Parathyroid adenoma (tissue), 2 donors: ENCODE measurements at regions not wholly inside any gene's neighbourhood (a gene's known extent, or its start where the extent isn't known, plus 50 kb on each side); places are given as distances from the start of the nearest gene placed in this dataset.

Experiments used
- H2AFZ ChIP-seq: fragments of 300-600 bp; sonication (generic); one replicate; pipeline ENCODE4 v1.7.0; 2017; ENCODE audit warnings: antibody characterized with exemption, mild to moderate bottlenecking
- H3K27ac ChIP-seq: fragments of 300-600 bp; sonication (generic); one replicate; pipeline ENCODE4 v1.7.0; 2017
- H3K27me3 ChIP-seq: fragments of 300-600 bp; sonication (generic); one replicate; pipeline ENCODE4 v1.7.0; 2017; ENCODE audit warnings: low read length; ENCODE audit not compliant: control insufficient read depth, insufficient read depth
- H3K36me3 ChIP-seq: fragments of 300-600 bp; sonication (generic); one replicate; pipeline ENCODE4 v1.7.0; 2017; ENCODE audit warnings: low read length; ENCODE audit not compliant: control insufficient read depth, insufficient read depth
- H3K4me1 ChIP-seq: fragments of 300-600 bp; sonication (generic); one replicate; pipeline ENCODE4 v1.7.0; 2017; ENCODE audit warnings: control low read depth
- H3K4me2 ChIP-seq: fragments of 300-600 bp; sonication (generic); one replicate; pipeline ENCODE4 v1.7.0; 2017; ENCODE audit warnings: low read length
- H3K4me3 ChIP-seq: fragments of 300-600 bp; sonication (generic); one replicate; pipeline ENCODE4 v1.7.0; 2017; ENCODE audit warnings: low read depth, low read length
- H3K79me2 ChIP-seq: fragments of 300-600 bp; sonication (generic); one replicate; pipeline ENCODE4 v1.7.0; 2017; ENCODE audit warnings: control low read depth
- H3K9ac ChIP-seq: fragments of 300-600 bp; sonication (generic); one replicate; pipeline ENCODE4 v1.7.0; 2017; ENCODE audit warnings: mild to moderate bottlenecking
- H3K9me3 ChIP-seq: fragments of 300-600 bp; sonication (generic); one replicate; pipeline ENCODE4 v1.7.0; 2017; ENCODE audit warnings: low read length; ENCODE audit not compliant: control insufficient read depth
- TF ChIP-seq, protein P1 (sequence below): fragments of 300-600 bp; sonication (generic); IDR thresholded peaks from one replicate; pipeline ENCODE4 v1.7.0; 2017; ENCODE audit warnings: antibody characterized with exemption, mild to moderate bottlenecking
- donor health status: primary hyperparathyroidism.

DNA sequence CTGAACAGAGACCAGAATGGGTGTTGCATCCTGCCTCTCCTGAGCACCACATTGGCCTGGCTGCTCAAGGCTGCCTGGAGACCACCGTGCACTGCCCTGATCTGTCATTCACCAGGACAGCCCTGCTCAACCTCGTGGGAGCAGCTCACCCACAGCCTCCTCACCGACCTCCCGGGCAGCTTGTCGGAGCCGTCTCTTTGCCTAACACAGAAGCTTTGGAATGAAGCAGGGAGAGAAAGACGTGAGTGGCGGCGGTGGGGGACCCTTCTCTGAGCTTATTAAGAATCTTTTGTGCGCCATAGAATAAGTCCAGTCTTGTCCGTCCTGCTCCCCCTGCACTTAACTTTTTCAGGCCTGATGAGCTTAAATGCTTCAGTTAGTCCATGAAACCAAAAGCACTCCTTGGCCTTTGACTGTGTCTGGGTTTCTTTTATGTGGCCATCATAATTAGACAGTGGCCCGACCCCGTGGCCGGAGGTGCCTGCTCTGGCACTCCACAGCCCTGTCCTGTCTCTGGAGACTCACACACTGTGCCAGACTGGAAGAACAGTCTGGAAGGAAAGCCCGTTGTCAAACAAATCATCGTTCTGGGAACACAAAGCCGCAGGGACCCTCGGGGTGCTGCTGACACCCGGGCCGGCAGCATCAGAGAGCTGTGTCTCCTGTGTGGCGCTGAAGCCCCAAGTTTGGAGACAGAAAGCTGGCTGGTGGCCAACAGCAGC is 192.8 kb downstream of the BCOR start:
- Histone ChIP-seq H2AFZ (no peak overlapping the region), H3K27me3 (no peaks in the 10 kb centered on the region), H3K4me2 (no peak overlapping the region), H3K79me2 (no peaks in the 10 kb centered on the region), H3K36me3 (no peaks in the 10 kb centered on the region), H3K4me3 (no peak overlapping the region), H3K9ac (no peak overlapping the region), H3K9me3 (no peaks in the 10 kb centered on the region), H3K4me1 (no peaks in the 10 kb centered on the region), H3K27ac (no peak overlapping the region)
- TF ChIP-seq, protein P1, sequence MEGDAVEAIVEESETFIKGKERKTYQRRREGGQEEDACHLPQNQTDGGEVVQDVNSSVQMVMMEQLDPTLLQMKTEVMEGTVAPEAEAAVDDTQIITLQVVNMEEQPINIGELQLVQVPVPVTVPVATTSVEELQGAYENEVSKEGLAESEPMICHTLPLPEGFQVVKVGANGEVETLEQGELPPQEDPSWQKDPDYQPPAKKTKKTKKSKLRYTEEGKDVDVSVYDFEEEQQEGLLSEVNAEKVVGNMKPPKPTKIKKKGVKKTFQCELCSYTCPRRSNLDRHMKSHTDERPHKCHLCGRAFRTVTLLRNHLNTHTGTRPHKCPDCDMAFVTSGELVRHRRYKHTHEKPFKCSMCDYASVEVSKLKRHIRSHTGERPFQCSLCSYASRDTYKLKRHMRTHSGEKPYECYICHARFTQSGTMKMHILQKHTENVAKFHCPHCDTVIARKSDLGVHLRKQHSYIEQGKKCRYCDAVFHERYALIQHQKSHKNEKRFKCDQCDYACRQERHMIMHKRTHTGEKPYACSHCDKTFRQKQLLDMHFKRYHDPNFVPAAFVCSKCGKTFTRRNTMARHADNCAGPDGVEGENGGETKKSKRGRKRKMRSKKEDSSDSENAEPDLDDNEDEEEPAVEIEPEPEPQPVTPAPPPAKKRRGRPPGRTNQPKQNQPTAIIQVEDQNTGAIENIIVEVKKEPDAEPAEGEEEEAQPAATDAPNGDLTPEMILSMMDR, result no peak

GRCh38 chrX:39905538-39905891 is 192.2 kb downstream of the BCOR start:
- H3K4me1 ChIP-seq, result no peaks in the 10 kb centered on the region
- no peak overlapping the region for H3K4me3 ChIP-seq
- H3K4me2 ChIP-seq, result no peak overlapping the region
- no peak overlapping the region for H3K9ac ChIP-seq
- no peaks in the 10 kb centered on the region for H3K9me3 ChIP-seq
- TF ChIP-seq, protein P1, result no peak
- H3K27me3 ChIP-seq, result no peaks in the 10 kb centered on the region
- no peak overlapping the region for H3K27ac ChIP-seq
- H2AFZ ChIP-seq, result no peak overlapping the region
- H3K79me2 ChIP-seq, result no peaks in the 10 kb centered on the region
- no peaks in the 10 kb centered on the region for H3K36me3 ChIP-seq

- no peaks in the 10 kb centered on the region for H3K36me3 ChIP-seq
- no peak overlapping the region for H3K4me3 ChIP-seq
- TF ChIP-seq, protein P1, result no peak
- no peaks in the 10 kb centered on the region for H3K79me2 ChIP-seq
- no peak overlapping the region for H3K9ac ChIP-seq
- no peaks in the 10 kb centered on the region for H3K4me1 ChIP-seq
- no peak overlapping the region for H3K27ac ChIP-seq
- H3K27me3 ChIP-seq, result no peaks in the 10 kb centered on the region
- no peak overlapping the region for H2AFZ ChIP-seq
- no peaks in the 10 kb centered on the region for H3K9me3 ChIP-seq
- H3K4me2 ChIP-seq, result no peak overlapping the region
Observed at GRCh38 chrX:39905946-39906345, 191.8 kb downstream of the BCOR start.

GRCh38 chrX:39907964-39908661 is 189.6 kb downstream of the BCOR start:
- no peak overlapping the region for H3K27ac ChIP-seq
- no peak overlapping the region for H3K4me3 ChIP-seq
- no peaks in the 10 kb centered on the region for H3K79me2 ChIP-seq
- H3K9me3 ChIP-seq, result no peaks in the 10 kb centered on the region
- H3K27me3 ChIP-seq, result no peaks in the 10 kb centered on the region
- H3K4me2 ChIP-seq, result no peak overlapping the region
- H3K9ac ChIP-seq, result no peak overlapping the region
- TF ChIP-seq, protein P1, result no peak
- H2AFZ ChIP-seq, result peak overlapping the region; percentile 33
- H3K4me1 ChIP-seq, result no peaks in the 10 kb centered on the region
- H3K36me3 ChIP-seq, result no peaks in the 10 kb centered on the region
